HG03095 (cell line): ENCODE measurements at regions not wholly inside any gene's neighbourhood (a gene's known extent, or its start where the extent isn't known, plus 50 kb on each side); places are given as distances from the start of the nearest gene placed in this dataset.

Experiments used
- ATAC-seq: cut with Tn5 transposase; IDR thresholded peaks from one replicate; pipeline ENCODE4 v1.9.1; 2021; ENCODE audit warnings: moderate library complexity; ENCODE audit not compliant: unreplicated experiment

GRCh38 chr12:59007620-59008019 is 87.3 kb upstream of the LRIG3 start:
- no peak for ATAC-seq

GRCh38 chr12:59005193-59005955 is 85.1 kb upstream of the LRIG3 start:
- ATAC-seq: no peak

GRCh38 chr12:59004456-59004855 is 84.2 kb upstream of the LRIG3 start:
- no peak for ATAC-seq

DNA sequence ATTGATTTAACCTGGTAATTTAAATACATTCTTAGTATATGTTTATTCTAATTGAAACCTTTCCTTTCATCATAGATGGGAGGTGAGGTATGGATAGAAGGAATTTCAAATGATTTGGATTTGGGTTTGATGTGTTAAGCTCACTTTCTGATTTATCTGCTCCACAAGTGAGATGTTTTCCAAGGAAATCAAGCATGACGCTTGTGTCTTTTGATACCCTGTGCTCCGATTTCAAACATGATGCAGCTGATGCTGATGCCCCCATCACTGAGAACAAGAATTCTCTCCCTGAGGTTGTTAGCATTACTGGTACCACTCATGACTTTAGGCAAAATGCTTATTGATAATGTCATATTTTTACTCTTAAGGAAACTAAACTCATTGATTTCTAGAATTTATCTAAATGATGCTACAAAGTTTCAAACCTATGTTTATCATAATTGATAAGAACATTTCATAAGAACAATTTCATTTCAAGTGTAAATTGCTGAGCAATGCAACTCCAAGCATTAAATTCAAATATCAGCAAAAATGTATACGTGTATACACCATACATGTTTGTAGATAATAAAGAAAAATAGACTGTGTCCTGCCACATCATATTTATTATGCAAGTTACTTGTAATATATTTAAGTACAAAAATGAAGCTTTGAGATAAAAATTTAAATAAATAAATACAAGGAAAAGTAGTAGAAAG is 75.5 kb upstream of the LRIG3 start:
- ATAC-seq: no peak

DNA sequence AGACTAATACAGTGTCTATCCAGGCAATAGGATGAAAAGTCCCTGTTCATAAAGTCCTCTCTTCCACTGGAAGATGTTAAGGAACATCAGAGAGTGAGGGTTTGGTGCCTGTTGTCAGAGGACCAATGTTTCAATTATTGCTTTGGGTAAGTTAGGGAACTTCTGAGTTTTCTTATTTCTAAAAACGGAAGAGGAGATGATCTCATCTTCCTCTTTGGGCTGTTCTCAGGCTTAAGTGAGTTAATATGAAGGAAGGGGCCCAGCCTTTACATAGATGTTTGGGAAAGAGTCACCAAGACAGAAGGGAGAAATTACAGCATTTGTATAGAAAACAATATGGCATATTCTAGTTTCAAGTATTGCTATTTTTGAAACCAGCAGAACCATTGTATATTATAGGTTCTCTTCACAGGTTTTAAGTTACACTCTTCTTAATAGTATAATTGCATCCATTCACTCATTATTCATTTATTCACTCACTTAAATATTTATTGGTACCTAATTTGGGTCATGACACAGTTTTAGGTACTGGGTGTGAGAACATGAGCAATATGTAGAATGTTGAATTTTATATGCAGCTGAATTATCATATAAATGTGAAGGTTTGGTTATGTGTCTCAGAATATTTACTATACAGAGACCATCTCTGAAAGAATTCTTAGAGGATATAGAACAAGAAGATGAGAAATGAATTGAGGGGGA is 68.5 kb upstream of the LRIG3 start:
- no peak for ATAC-seq

- no peak for ATAC-seq
These were observed 61.7 kb upstream of the LRIG3 start for GRCh38 chr12:58981961-58982360.

DNA sequence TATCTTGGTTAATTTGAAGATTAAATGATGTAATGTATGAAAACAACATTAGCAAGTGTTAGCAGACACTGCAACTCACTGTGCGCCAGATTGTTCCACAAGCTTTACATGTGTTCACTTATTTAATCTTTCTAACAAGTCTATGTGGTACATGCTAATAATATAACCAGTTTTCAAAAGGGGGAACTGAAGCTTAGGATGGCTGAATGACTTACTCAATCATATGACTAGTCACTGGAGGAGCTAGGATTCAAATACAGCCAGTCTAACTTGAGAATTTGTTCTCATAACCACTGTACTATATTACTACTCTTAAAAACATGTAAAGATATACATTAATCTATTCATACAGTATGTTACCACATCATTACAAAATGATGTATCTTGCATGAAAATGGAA is 60.5 kb upstream of the LRIG3 start:
- ATAC-seq: no peak

GRCh38 chr12:58978717-58979116 is 58.4 kb upstream of the LRIG3 start:
- ATAC-seq: no peak

DNA sequence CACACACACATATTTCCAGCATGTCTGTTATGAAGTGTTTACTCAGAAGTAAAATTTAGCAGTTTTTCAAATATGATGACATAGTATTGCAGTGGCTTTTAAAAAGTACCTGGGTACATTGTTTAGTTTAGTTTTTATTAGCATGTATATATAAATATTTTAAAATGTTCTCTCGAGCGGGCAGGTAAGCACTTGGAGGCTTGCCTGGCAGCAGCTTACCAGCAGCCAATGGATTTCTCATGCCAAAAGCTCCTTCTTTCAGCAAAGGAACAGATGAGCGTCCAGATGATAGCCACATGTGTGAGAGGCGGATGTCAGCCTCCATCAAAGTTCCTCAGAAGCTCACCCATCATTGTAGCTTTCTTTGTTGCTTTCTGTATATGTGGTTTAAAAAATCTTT is 57.2 kb upstream of the LRIG3 start:
- ATAC-seq: no peak

DNA sequence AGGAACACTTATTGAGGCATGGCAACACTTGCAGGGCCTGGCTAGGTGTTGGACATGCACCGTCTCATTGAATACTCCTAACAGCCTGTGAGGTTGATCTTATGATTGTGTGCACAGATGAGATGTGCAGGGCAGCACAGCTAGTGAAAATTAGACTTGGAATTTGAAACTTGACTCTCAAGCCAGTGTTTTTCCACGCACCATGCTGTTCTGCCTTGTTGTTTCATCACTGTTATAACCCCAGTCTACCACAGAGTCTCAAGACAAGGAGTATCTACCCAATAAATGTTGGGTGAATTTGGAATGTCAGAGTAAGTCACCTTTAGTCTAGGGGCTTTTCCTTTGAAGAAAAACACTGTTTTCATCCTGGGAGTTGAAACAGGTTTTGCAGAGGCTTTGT is 55.8 kb upstream of the LRIG3 start:
- no peak for ATAC-seq
